HG02798 (cell line): ENCODE measurements at regions not wholly inside any gene's neighbourhood (a gene's known extent, or its start where the extent isn't known, plus 50 kb on each side); places are given as distances from the start of the nearest gene placed in this dataset.
"Not testable (repeated sequence)": the region's sequence is repeated elsewhere in the genome, so short reads cannot be mapped to it uniquely, and the experiment has no call there.

Experiments used
- ATAC-seq: cut with Tn5 transposase; IDR thresholded peaks from one replicate; pipeline ENCODE4 v1.9.1; 2021; ENCODE audit warnings: mild to moderate bottlenecking; ENCODE audit not compliant: unreplicated experiment, poor library complexity

- no peak for ATAC-seq
Observed at GRCh38 chr3:177249203-177249602, 51.9 kb upstream of the TBL1XR1 start.

GRCh38 chr3:177250151-177250550, 52.9 kb upstream of the TBL1XR1 start:
- ATAC-seq = no peak

- no peak for ATAC-seq
Observed at GRCh38 chr3:177251755-177252154, 54.5 kb upstream of the TBL1XR1 start.

- ATAC-seq = no peak
Observed at GRCh38 chr3:177257006-177257405, 59.7 kb upstream of the TBL1XR1 start.

GRCh38 chr3:177257625-177258024, 60.3 kb upstream of the TBL1XR1 start:
- no peak for ATAC-seq

- no peak for ATAC-seq
Observed at GRCh38 chr3:177262396-177262795, 65.1 kb upstream of the TBL1XR1 start.

- ATAC-seq = no peak
Observed at GRCh38 chr3:177263615-177264368, 66.5 kb upstream of the TBL1XR1 start.

GRCh38 chr3:177271811-177272501, 74.7 kb upstream of the TBL1XR1 start:
- not testable (repeated sequence) for ATAC-seq

- ATAC-seq = no peak
Observed at GRCh38 chr3:177278016-177278415, 80.7 kb upstream of the TBL1XR1 start.

- no peak for ATAC-seq
Observed at GRCh38 chr3:177279118-177279815, 82.0 kb upstream of the TBL1XR1 start.

- ATAC-seq = peak; percentile 50
Observed at GRCh38 chr3:177281292-177282118, 84.2 kb upstream of the TBL1XR1 start.

GRCh38 chr3:177282119-177282655, 84.9 kb upstream of the TBL1XR1 start:
- no peak for ATAC-seq

GRCh38 chr3:177283983-177284382, 86.7 kb upstream of the TBL1XR1 start:
- ATAC-seq = no peak

GRCh38 chr3:177284383-177284881, 87.2 kb upstream of the TBL1XR1 start:
- no peak for ATAC-seq

- no peak for ATAC-seq
Observed at GRCh38 chr3:177286034-177286433, 88.8 kb upstream of the TBL1XR1 start.

GRCh38 chr3:177287231-177287630, 89.9 kb upstream of the TBL1XR1 start:
- ATAC-seq = no peak

GRCh38 chr3:177290633-177291032, 93.4 kb upstream of the TBL1XR1 start:
- ATAC-seq = no peak

- ATAC-seq = no peak
Observed at GRCh38 chr3:177294221-177294620, 96.9 kb upstream of the TBL1XR1 start.

GRCh38 chr3:177295116-177295515, 97.8 kb upstream of the TBL1XR1 start:
- ATAC-seq = no peak

- no peak for ATAC-seq
Observed at GRCh38 chr3:177299250-177299649, 102.0 kb upstream of the TBL1XR1 start.
